IMR-90 (cell line): ENCODE measurements at regions not wholly inside any gene's neighbourhood (a gene's known extent, or its start where the extent isn't known, plus 50 kb on each side); places are given as distances from the start of the nearest gene placed in this dataset.

Source experiments
- MAZ ChIP-seq: IDR thresholded peaks from 2 replicates; pipeline ENCODE4 v1.6.1; 2012; ENCODE audit warnings: low read depth, mild to moderate bottlenecking, low read length, improper control_type of control experiment, moderate library complexity, borderline replicate concordance
- SMC3 ChIP-seq: fragments of 150-350 bp; IDR thresholded peaks from 2 replicates; pipeline ENCODE4 v1.6.1; 2016; ENCODE audit warnings: low read depth, mild to moderate bottlenecking, antibody characterized with exemption, low read length, moderate library complexity
- TF ChIP-seq, protein P1 (sequence below): conservative IDR thresholded peaks from 2 replicates; pipeline ENCODE4 v1.5.1; 2012; ENCODE audit warnings: mild to moderate bottlenecking, low read depth, low read length, improper control_type of control experiment

DNA sequence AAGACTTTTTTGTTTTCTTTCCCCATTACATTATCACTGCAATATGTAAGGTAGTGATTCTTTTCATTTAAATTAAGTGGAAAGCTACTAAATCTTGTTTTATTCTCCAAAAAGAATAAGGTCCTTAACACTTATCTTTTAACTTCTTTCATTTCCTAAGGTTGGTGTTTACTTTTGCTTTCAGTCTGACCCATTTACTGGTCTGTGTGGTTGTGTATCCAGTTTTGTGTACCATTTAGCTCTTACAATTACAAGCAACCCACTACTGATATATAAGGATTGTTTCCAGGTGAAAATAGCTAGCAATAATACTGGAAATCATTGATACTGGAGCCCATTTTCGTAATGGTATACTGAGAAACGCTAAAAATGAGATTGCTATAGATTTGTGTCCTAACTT lies 123.1 kb upstream of the CXorf66 start:
- TF ChIP-seq, protein P1, sequence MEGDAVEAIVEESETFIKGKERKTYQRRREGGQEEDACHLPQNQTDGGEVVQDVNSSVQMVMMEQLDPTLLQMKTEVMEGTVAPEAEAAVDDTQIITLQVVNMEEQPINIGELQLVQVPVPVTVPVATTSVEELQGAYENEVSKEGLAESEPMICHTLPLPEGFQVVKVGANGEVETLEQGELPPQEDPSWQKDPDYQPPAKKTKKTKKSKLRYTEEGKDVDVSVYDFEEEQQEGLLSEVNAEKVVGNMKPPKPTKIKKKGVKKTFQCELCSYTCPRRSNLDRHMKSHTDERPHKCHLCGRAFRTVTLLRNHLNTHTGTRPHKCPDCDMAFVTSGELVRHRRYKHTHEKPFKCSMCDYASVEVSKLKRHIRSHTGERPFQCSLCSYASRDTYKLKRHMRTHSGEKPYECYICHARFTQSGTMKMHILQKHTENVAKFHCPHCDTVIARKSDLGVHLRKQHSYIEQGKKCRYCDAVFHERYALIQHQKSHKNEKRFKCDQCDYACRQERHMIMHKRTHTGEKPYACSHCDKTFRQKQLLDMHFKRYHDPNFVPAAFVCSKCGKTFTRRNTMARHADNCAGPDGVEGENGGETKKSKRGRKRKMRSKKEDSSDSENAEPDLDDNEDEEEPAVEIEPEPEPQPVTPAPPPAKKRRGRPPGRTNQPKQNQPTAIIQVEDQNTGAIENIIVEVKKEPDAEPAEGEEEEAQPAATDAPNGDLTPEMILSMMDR: no peak
- TF ChIP-seq SMC3 (no peak), MAZ (no peak)
